Memory B cell (primary cell): ENCODE measurements at regions not wholly inside any gene's neighbourhood (a gene's known extent, or its start where the extent isn't known, plus 50 kb on each side); places are given as distances from the start of the nearest gene placed in this dataset.

Source experiments
- ATAC-seq: fragments of 150-1000 bp; cut with Tn5 transposase; 2 replicates; pipeline ENCODE4 v1.10.0; 2021; ENCODE audit warnings: low read depth, mild to moderate bottlenecking, moderate library complexity
- DNase-seq, 2 donors: peaks; one replicate each; pipeline ENCODE4 v3.0.0; 2022; ENCODE audit warnings: low spot score in 2 of 2
- H3K27ac Mint-ChIP-seq: one replicate; pipeline ENCODE4 v1.8.0; 2022; ENCODE audit warnings: mild to moderate bottlenecking, moderate library complexity, mixed read lengths
- H3K27me3 Mint-ChIP-seq: one replicate; pipeline ENCODE4 v1.8.0; 2022; ENCODE audit warnings: mixed read lengths
- H3K36me3 Mint-ChIP-seq: one replicate; pipeline ENCODE4 v1.8.0; 2022; ENCODE audit warnings: mild to moderate bottlenecking, mixed read lengths
- H3K4me1 Mint-ChIP-seq: one replicate; pipeline ENCODE4 v1.8.0; 2022; ENCODE audit warnings: mixed read lengths
- H3K4me3 Mint-ChIP-seq: one replicate; pipeline ENCODE4 v1.8.0; 2022; ENCODE audit warnings: mild to moderate bottlenecking, moderate library complexity, mixed read lengths
- H3K9me3 Mint-ChIP-seq: one replicate; pipeline ENCODE4 v1.8.0; 2022; ENCODE audit warnings: mixed read lengths

DNA sequence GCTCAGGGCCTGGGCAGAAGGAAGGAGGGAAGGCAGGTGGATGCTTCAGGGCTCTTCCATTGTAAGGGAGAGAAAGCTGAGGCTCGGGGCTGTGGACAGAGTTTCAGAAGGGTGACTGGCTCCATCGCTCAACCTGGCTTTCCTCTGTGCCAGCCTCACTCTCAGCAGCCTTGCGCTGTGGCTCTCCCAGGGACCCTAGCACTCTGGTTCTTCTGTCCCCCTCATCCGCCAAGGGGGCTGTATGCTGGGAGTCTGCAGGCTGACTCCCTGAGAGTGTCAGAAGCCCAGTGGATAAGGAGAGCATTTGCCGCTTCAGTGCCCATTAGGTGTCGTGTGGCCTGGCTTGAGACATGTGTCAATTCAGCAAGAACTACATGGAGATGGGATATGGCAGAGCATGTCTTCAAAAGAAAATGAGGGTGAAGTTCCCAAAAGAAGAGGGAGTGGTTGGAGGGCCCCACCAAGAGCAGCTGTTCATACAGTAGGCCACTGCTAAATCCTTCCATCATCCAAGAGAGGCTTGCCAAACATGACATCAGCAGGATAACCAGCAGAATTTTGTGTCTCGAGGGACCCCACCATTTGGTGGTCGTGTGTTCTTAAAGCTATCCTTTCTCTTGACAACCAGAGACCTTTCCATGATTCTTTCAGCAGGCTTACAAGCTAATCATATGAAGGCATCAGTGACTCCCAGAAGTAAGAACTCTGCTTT lies 148.2 kb downstream of the IRX5 start:
- no peak overlapping the region for H3K27ac Mint-ChIP-seq
- ATAC-seq: no peak
- H3K4me1 Mint-ChIP-seq: no peaks in the 10 kb centered on the region
- no peaks in the 10 kb centered on the region for H3K9me3 Mint-ChIP-seq
- no peak for DNase-seq
- no peaks in the 10 kb centered on the region for H3K27me3 Mint-ChIP-seq
- H3K36me3 Mint-ChIP-seq: no peaks in the 10 kb centered on the region
- no peak overlapping the region for H3K4me3 Mint-ChIP-seq

DNA sequence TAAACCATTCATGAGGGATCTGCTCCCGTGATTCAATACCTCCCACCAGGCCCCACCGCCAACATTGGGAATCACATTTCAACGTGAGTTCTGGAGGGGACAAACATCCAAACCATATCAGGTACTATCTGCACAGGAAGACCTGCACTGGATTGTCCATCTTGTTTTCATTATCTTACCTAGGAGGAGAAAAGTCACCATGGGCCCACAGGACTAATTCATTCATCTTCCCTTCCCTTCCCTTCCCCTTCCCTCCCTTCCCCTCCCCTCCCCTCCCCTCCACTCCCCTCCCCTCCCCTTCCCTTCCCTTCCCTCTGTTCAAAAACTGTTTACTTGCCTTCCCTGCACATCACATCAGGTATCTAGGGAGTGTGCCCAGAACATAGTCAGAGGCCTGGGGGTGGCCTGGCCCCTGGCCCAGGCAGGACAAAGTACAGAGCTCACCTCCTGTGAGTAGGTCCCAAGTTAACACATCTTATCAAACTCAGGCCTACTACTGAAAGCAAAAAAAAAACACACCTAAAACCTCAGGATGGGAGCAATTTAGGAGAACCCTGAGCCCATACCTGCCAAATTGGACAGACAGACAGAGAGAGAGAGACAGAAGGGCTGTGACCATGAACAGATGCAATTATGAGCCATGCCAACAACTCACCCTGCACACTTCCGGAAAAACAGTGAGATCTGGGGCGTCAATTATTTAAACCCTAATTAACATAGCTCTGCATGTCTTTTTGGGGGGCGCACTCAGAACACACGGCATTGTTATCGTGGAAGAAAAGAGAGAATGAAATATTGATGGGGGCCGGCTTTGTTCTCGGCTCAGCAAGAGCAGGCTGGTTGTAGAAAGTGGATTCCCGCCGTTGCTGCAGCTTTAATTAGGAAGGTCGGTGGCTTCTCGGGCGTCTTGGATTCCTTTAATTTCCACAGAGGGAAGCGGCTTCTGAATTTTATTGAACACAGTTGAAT lies 151.2 kb downstream of the IRX5 start:
- no peaks in the 10 kb centered on the region for H3K27me3 Mint-ChIP-seq
- no peaks in the 10 kb centered on the region for H3K4me1 Mint-ChIP-seq
- no peaks in the 10 kb centered on the region for H3K36me3 Mint-ChIP-seq
- H3K27ac Mint-ChIP-seq: no peak overlapping the region
- no peak overlapping the region for H3K4me3 Mint-ChIP-seq
- peaks cover 1% of the 10 kb centered on the region for H3K9me3 Mint-ChIP-seq
- DNase-seq (no peak), ATAC-seq (no peak)

DNA sequence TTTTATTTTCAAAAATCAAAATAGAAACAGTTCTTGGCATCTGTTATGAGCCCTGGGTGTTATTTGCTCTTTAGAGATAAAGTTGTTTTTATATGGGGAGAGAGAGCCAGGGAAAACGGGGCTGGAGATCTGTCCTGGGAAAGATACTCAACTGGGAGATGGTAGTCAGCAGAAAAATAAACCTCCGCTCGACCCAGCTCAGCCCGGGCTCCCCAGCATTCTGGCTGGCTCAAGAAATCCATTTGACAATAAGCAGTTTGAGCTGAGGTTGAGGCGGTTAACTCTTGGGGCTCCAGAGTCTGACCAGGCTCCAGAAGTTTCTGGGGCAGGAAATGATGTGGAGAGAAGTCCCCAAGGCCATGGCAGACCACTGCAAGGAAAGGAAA lies 151.9 kb downstream of the IRX5 start:
- Mint-ChIP-seq H3K36me3 (no peaks in the 10 kb centered on the region), H3K9me3 (peaks cover 1% of the 10 kb centered on the region), H3K4me1 (no peaks in the 10 kb centered on the region), H3K27me3 (no peaks in the 10 kb centered on the region), H3K4me3 (no peak overlapping the region), H3K27ac (no peak overlapping the region)
- no peak for DNase-seq
- ATAC-seq: no peak

DNA sequence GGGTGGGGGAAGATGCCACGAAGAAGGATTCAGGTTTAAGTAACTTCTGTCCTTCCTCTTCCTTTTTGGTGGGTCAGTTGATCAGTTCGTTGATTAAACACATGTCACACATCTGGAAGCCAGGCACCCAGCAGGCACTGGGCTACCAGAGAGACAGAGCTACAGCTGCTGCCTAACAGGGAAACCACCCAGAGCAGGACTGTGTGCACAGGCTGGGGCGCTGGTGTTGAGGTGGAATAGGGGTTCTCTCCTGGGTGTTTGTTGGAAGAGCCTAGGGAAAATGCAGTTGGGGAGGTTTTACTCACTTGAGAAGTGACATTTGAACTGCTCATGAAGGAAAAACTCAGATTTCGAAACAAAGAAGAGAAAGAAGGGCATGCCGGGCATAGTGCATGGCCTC lies 152.4 kb downstream of the IRX5 start:
- no peak overlapping the region for H3K27ac Mint-ChIP-seq
- no peaks in the 10 kb centered on the region for H3K27me3 Mint-ChIP-seq
- no peaks in the 10 kb centered on the region for H3K36me3 Mint-ChIP-seq
- DNase-seq (no peak), ATAC-seq (no peak)
- no peaks in the 10 kb centered on the region for H3K4me1 Mint-ChIP-seq
- no peak overlapping the region for H3K4me3 Mint-ChIP-seq
- peaks cover 1% of the 10 kb centered on the region for H3K9me3 Mint-ChIP-seq

DNA sequence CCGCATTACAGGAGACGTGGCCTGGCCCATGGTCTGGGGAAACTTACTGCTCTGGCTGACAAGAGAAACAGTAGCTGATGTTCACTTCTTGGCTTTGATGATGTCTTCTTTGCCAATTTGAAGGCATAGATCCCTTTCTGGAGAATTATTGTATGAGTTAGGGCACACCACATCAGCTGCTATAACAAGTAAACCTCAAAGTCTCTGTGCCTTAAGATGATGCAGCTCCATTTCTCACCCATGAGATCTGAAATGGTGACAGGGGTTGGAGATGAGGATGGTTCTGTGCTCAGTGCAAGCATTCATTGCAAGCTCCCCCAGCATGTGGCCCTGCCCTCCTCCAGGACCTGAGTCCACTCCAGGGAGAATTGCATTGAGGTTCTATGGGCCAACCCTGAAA lies 157.4 kb downstream of the IRX5 start:
- peaks cover 1% of the 10 kb centered on the region for H3K9me3 Mint-ChIP-seq
- ATAC-seq (no peak), DNase-seq (no peak)
- no peaks in the 10 kb centered on the region for H3K4me1 Mint-ChIP-seq
- H3K27ac Mint-ChIP-seq: no peak overlapping the region
- no peak overlapping the region for H3K4me3 Mint-ChIP-seq
- no peaks in the 10 kb centered on the region for H3K27me3 Mint-ChIP-seq
- no peaks in the 10 kb centered on the region for H3K36me3 Mint-ChIP-seq

DNA sequence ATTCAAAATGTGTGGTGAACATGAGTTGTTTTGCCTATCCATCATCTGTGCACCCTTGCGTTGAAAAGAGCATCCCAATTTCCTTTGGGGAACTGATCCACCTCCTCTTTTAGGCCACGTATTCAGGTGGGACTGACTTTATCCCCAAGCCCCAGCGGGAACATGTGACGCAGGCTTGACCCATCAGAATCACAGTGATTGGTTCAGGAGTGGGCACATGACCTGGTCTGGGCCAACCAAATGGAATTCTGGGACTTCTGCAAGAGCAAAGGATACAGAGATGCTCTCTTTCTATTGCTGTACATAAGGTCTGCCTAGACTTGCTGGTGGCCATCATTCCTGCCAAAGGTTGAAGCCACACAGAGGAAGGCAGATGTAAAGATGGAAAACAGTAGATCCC lies 158.9 kb downstream of the IRX5 start:
- peaks cover 1% of the 10 kb centered on the region for H3K9me3 Mint-ChIP-seq
- no peaks in the 10 kb centered on the region for H3K27me3 Mint-ChIP-seq
- ATAC-seq: no peak
- no peaks in the 10 kb centered on the region for H3K36me3 Mint-ChIP-seq
- no peak overlapping the region for H3K4me3 Mint-ChIP-seq
- no peaks in the 10 kb centered on the region for H3K4me1 Mint-ChIP-seq
- H3K27ac Mint-ChIP-seq: no peak overlapping the region
- DNase-seq: no peak

DNA sequence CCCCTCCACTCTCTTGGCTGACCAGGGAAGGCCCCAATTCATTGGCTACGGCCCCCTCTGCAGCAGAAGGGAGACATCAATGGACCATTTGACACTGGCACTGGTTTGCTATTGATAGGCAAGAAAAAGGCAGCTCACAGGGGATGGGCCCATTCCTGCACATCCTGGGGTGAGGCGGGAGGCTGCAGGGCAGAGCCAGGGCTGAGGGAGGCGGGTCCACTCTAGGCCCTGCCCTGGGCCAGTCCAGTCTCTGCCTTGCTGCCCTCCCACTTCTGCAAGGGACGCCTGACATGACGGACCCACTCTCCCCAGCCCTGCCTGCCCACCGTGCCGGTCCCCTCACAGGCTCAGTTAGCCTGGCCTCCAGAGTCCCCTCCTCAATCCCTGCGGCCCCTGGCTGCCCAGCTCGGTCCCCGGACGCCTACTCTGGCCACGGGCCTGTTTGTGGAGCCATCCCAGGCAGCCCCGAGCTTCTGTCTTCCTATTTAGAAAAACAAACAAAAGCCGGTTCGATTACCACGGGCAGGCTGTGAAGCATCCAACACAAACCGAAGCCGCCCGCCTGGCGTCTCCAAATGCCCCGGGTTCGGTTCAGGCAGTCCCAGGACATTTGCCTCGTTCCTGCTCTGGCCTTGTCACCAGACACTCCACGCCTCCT lies 160.7 kb downstream of the IRX5 start:
- Mint-ChIP-seq H3K27ac (no peak overlapping the region), H3K36me3 (no peaks in the 10 kb centered on the region), H3K4me3 (no peak overlapping the region), H3K9me3 (no peaks in the 10 kb centered on the region), H3K27me3 (no peaks in the 10 kb centered on the region), H3K4me1 (no peaks in the 10 kb centered on the region)
- ATAC-seq (no peak), DNase-seq (no peak)

DNA sequence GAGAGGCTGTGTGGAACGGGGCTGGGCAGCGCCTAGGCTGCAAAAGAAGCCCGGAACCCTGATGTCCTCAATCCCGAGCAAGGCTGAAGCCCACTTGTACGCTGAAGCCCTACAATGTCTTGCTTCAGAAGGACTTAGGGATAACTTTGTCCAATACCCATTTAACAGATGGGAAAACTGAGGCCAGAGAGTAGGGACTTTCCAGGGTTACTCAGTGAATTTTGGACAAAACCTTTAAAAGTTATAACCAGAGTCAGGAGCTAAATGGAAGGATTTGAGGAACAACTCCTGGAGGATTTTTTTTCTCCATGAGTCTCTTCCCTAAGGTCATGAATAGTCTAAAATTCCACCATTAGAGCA lies 161.2 kb downstream of the IRX5 start:
- Mint-ChIP-seq H3K27ac (no peak overlapping the region), H3K36me3 (no peaks in the 10 kb centered on the region), H3K4me1 (no peaks in the 10 kb centered on the region), H3K4me3 (no peak overlapping the region), H3K9me3 (no peaks in the 10 kb centered on the region), H3K27me3 (no peaks in the 10 kb centered on the region)
- ATAC-seq (no peak), DNase-seq (no peak)

DNA sequence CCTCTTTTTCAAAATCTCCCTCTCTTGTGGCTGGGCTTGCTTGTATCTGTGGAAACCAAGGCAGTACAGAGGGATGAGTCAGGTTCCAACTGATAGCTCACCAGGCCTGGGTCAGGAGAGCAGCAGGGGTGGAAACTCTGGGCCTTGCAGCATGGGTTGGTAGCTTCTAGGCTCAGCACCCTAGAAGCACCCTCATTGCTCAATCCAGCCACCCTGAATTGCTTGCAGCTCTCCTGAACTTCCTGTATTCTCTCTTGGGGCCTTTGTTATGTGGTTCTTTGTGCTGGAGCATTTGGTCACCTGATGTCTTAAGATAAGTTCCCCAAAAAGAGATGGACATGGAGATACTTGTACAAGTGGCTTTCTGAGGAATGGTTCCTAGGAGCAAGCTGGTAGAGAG lies 169.4 kb downstream of the IRX5 start:
- H3K36me3 Mint-ChIP-seq: no peaks in the 10 kb centered on the region
- no peak overlapping the region for H3K27ac Mint-ChIP-seq
- H3K27me3 Mint-ChIP-seq: no peaks in the 10 kb centered on the region
- DNase-seq (no peak), ATAC-seq (no peak)
- no peak overlapping the region for H3K4me3 Mint-ChIP-seq
- H3K4me1 Mint-ChIP-seq: no peaks in the 10 kb centered on the region
- H3K9me3 Mint-ChIP-seq: peaks cover 3% of the 10 kb centered on the region

DNA sequence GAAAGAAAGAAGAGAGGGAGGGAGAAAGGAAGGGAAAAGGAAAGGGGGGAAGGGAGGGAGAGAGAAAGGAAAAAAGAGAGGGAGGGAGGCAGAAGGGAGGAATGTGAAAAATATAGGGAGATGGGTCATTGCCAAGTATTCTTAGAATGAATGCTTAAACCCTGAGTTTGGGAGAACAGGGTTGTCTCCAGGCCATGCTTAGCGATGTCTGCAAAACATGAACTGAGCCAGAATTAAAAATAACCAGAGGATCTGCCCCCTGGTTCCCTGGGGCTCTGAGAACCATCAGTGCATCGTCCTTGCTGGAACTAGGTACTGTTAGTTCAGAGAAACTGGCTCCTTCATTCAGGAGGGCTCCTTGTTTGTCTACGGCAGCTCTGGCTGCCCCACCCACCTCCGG lies 170.4 kb downstream of the IRX5 start:
- no peak for DNase-seq

DNA sequence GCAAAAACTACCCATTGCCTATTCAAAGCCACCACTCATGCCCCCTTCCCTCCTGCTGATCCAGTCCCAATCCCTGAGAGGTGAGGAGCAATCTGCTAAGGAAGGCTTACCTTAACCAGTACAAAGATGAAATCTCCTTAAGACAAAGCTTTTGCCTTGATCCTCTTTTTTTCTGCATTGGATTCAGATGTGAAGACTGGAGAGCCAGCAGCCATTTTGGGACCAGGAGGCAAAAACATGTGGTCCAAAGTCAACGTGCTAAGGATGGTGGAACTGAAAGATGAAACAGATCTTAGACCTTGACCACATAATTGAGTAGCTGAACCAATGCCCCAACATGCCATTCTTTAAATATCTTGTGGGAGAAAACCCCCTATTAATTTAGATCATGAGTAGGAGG lies 171.4 kb downstream of the IRX5 start:
- peaks cover 3% of the 10 kb centered on the region for H3K9me3 Mint-ChIP-seq
- DNase-seq: no peak
- no peak overlapping the region for H3K4me3 Mint-ChIP-seq
- H3K36me3 Mint-ChIP-seq: no peaks in the 10 kb centered on the region
- no peak overlapping the region for H3K27ac Mint-ChIP-seq
- no peaks in the 10 kb centered on the region for H3K27me3 Mint-ChIP-seq
- no peak for ATAC-seq
- H3K4me1 Mint-ChIP-seq: no peaks in the 10 kb centered on the region

More for the DNA sequence above, 170.4 kb downstream of the IRX5 start:
- no peak for ATAC-seq
- H3K4me1 Mint-ChIP-seq: no peaks in the 10 kb centered on the region
- no peak overlapping the region for H3K27ac Mint-ChIP-seq
- H3K27me3 Mint-ChIP-seq: no peaks in the 10 kb centered on the region
- H3K9me3 Mint-ChIP-seq: peaks cover 3% of the 10 kb centered on the region
- no peak overlapping the region for H3K4me3 Mint-ChIP-seq
- no peaks in the 10 kb centered on the region for H3K36me3 Mint-ChIP-seq

DNA sequence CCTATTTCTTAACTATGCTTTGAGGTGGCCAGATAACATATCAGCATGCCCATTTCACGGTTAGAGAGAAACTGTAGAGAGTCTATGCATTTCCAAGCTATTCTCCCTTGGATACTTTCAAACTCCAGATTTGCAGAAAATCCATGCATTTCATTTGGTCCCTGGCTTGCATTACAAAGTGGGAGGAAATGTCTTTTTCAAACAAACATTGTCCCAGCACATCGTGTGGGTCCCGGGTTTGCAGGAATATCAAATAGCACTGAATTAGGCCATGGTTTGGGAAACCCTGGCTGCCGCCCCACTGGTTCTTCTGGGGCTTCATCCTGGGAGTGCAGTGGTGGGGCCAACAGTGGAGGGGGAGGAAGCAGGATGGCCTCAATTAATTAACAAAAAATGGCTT lies 171.9 kb downstream of the IRX5 start:
- Mint-ChIP-seq H3K27me3 (no peaks in the 10 kb centered on the region), H3K27ac (no peak overlapping the region), H3K4me3 (no peak overlapping the region), H3K4me1 (no peaks in the 10 kb centered on the region), H3K9me3 (peaks cover 3% of the 10 kb centered on the region), H3K36me3 (no peaks in the 10 kb centered on the region)
- DNase-seq: no peak
- no peak for ATAC-seq

DNA sequence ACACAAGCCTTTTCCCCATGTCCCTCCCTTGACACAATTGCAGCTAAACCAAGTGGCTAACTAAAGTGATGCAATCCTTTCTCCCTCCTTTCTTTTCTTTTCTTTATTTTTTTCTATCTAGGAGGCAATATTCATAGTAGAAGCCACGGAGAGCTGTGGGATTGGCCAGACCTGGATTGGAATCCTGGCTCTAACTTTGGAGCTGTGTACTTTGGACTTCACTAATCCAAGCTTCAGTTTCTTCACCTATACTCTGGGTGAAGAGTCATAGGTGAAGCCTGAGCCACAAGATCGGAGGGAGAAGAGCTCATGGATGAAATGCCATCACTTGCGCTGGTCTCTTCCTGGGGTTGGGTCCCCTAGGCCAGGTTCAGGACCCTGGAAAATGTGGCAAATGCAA lies 177.2 kb downstream of the IRX5 start:
- H3K27me3 Mint-ChIP-seq: no peaks in the 10 kb centered on the region
- no peaks in the 10 kb centered on the region for H3K36me3 Mint-ChIP-seq

DNA sequence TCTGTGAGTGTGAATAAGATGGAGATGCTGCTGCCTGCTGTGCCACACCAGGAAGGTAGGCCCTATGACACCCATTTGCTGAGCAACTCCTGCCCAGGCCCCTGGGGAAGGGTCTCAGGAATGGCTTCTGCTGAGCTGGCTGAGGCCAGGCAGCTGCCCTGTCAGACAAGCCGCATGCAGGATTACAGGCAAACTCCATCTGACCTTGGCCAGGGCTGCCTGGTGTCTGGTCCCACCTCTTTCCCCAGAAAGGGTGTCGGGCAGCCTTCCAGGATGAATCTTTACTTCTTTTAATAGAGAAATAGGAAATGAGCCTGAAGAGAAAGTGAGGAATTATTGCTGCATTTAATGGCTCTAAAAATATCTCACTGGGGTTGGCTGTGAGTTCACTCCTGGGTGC lies 182.5 kb downstream of the IRX5 start:
- Mint-ChIP-seq H3K36me3 (no peaks in the 10 kb centered on the region), H3K9me3 (peaks cover 2% of the 10 kb centered on the region), H3K4me1 (no peaks in the 10 kb centered on the region), H3K27ac (no peak overlapping the region), H3K27me3 (peaks cover 3% of the 10 kb centered on the region), H3K4me3 (no peak overlapping the region)
- ATAC-seq (no peak), DNase-seq (no peak)

More for the DNA sequence above, 177.2 kb downstream of the IRX5 start:
- ATAC-seq: no peak
- Mint-ChIP-seq H3K27ac (no peak overlapping the region), H3K4me1 (no peaks in the 10 kb centered on the region), H3K4me3 (no peak overlapping the region), H3K9me3 (no peaks in the 10 kb centered on the region)
- DNase-seq: no peak
